ENCODE measurements at regions not wholly inside any gene's neighbourhood (a gene's known extent, or its start where the extent isn't known, plus 50 kb on each side); places are given as distances from the start of the nearest gene placed in this dataset.

DNA sequence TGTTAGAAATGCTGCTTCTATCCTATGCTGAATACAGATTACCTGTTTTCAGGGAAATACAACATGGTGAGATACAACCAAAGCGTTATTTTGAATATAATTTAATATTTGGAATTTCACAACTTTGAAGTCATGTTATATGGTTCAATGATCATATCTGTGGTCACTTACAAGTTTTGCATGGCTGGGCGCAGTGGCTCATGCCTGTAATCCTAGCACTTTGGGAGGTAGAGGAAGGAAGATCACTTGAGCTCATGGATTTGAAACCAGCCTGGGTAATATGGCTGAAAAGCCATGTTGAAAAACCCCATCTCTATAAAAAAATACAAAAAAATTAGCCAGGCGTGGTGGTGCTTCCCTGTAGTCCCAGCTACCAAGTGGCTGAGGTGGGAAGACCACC lies 57.9 kb downstream of the DOP1B start:
- Histone ChIP-seq H3K4me1 (ENCODE audit: control insufficient read depth in 5 of 5, insufficient read depth in 5 of 5, low read length in 5 of 5) (peaks cover 0 to 2% (median 0%) of the 10 kb centered on the region in 5 donors), H3K9me3 (ENCODE audit: control insufficient read depth in 4 of 4, insufficient read depth in 3 of 4, low read length in 3 of 4) (no peaks in the 10 kb centered on the region), H3K27ac (ENCODE audit: low read depth in 1 of 2, low read length in 1 of 2) (no peak overlapping the region), H3K9ac (ENCODE audit: insufficient read depth in 1 of 2, low read length in 2 of 2) (no peak overlapping the region), H3K27me3 (ENCODE audit: control insufficient read depth in 3 of 3, insufficient read depth in 3 of 3, low read length in 2 of 3) (no peaks in the 10 kb centered on the region), H3K4me3 (no peak overlapping the region), H3K36me3 (ENCODE audit: control insufficient read depth in 4 of 4, insufficient read depth in 4 of 4, low read length in 4 of 4) (peaks cover 0 to 30% (median 13%) of the 10 kb centered on the region in 4 donors)
- 80 to 98% methylated on average over 3 of the region's 3 CpGs for WGBS, 2 donors
- DNase-seq: no peak
- TF ChIP-seq, protein P1, sequence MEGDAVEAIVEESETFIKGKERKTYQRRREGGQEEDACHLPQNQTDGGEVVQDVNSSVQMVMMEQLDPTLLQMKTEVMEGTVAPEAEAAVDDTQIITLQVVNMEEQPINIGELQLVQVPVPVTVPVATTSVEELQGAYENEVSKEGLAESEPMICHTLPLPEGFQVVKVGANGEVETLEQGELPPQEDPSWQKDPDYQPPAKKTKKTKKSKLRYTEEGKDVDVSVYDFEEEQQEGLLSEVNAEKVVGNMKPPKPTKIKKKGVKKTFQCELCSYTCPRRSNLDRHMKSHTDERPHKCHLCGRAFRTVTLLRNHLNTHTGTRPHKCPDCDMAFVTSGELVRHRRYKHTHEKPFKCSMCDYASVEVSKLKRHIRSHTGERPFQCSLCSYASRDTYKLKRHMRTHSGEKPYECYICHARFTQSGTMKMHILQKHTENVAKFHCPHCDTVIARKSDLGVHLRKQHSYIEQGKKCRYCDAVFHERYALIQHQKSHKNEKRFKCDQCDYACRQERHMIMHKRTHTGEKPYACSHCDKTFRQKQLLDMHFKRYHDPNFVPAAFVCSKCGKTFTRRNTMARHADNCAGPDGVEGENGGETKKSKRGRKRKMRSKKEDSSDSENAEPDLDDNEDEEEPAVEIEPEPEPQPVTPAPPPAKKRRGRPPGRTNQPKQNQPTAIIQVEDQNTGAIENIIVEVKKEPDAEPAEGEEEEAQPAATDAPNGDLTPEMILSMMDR (IDR thresholded peaks at IDR 0.05; ENCODE audit: control extremely low read depth, extremely low read depth): no peak
- no peak for ATAC-seq (ENCODE audit: insufficient read depth, low FRiP score)

DNA sequence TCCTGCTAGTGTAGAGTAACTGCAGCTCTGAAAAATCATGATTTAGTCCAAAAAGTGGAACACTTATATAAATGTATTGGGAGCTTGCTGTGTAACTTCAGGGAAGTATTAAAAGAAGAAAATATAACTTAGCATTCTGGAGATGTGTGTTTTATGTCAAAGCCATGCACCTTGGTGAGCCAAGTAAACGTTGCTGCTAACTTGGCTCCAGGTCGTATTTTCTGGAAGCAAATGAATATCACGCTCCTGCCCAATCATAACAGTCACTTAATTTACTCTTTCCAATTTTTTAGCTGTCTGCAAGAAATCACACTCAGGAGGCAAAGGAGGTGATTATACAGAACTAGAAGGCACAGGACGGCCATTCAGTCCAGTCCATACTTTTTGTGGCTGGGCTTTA lies 61.1 kb downstream of the DOP1B start:
- no peak for DNase-seq
- no peak for ATAC-seq (ENCODE audit: insufficient read depth, low FRiP score)
- TF ChIP-seq, protein P1 (IDR thresholded peaks at IDR 0.05; ENCODE audit: control extremely low read depth, extremely low read depth): no peak
- H3K27ac ChIP-seq (ENCODE audit: low read depth in 1 of 2, low read length in 1 of 2): no peak overlapping the region
- 81 to 85% methylated on average over 4 of the region's 4 CpGs for WGBS, 2 donors
- no peak overlapping the region for H3K9ac ChIP-seq (ENCODE audit: insufficient read depth in 1 of 2, low read length in 2 of 2)
- H3K4me1 ChIP-seq (ENCODE audit: control insufficient read depth in 5 of 5, insufficient read depth in 5 of 5, low read length in 5 of 5): peaks cover 0 to 2% (median 0%) of the 10 kb centered on the region in 5 donors
- H3K36me3 ChIP-seq (ENCODE audit: control insufficient read depth in 4 of 4, insufficient read depth in 4 of 4, low read length in 4 of 4): peaks cover 0 to 29% (median 14%) of the 10 kb centered on the region in 4 donors
- H3K9me3 ChIP-seq (ENCODE audit: control insufficient read depth in 4 of 4, insufficient read depth in 3 of 4, low read length in 3 of 4): no peaks in the 10 kb centered on the region
- H3K27me3 ChIP-seq (ENCODE audit: control insufficient read depth in 3 of 3, insufficient read depth in 3 of 3, low read length in 2 of 3): no peaks in the 10 kb centered on the region
- no peak overlapping the region for H3K4me3 ChIP-seq

DNA sequence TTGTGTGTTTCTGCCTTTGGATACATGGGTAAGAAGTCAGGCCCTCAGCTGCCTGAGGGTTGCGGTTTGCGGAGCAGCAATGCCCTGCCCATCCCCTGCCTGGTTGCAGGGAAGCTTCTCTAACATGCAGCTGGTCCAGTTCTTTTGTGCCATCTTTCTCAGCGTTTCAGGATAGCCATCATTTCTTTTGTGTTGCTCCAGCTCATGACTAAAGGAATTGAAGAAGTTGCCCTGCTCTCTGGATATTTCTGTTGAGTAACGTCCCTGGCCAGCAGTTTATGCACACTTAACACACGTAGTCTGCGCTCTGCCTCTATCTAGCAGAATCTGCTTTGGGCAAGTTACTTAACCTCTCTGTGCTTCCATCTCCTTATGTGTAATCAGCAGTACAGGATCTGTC lies 62.1 kb downstream of the DOP1B start:
- TF ChIP-seq, protein P1 (IDR thresholded peaks at IDR 0.05; ENCODE audit: control extremely low read depth, extremely low read depth): no peak
- H3K9ac ChIP-seq (ENCODE audit: insufficient read depth in 1 of 2, low read length in 2 of 2): no peak overlapping the region
- DNase-seq: no peak
- H3K27ac ChIP-seq (ENCODE audit: low read depth in 1 of 2, low read length in 1 of 2): no peak overlapping the region
- H3K36me3 ChIP-seq (ENCODE audit: control insufficient read depth in 4 of 4, insufficient read depth in 4 of 4, low read length in 4 of 4): peaks cover 0 to 33% (median 15%) of the 10 kb centered on the region in 4 donors
- no peaks in the 10 kb centered on the region for H3K9me3 ChIP-seq (ENCODE audit: control insufficient read depth in 4 of 4, insufficient read depth in 3 of 4, low read length in 3 of 4)
- no peaks in the 10 kb centered on the region for H3K27me3 ChIP-seq (ENCODE audit: control insufficient read depth in 3 of 3, insufficient read depth in 3 of 3, low read length in 2 of 3)
- peaks cover 0 to 2% (median 0%) of the 10 kb centered on the region in 5 donors for H3K4me1 ChIP-seq (ENCODE audit: control insufficient read depth in 5 of 5, insufficient read depth in 5 of 5, low read length in 5 of 5)
- no peak overlapping the region for H3K4me3 ChIP-seq
- no peak for ATAC-seq (ENCODE audit: insufficient read depth, low FRiP score)
- WGBS, 2 donors: 90 to 93% methylated on average over 6 of the region's 6 CpGs

DNA sequence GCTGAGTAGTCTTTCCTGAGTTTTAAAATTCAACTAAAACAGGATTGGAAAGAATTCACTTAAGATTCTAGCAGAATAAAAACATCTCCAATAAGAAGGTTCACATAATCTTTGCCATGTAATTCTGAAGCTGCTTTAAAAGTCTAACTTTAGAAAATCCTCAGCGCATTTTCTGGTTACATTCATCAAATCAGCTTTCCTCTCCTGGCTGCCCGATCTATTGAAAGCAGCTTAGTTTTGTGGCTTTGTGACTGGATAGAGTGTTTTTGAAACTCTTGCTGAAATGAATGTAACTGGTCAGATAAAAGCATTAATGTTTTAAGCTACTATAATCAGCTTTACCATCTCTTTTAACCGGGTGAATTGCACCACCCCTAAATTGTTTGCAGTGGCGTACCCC lies 66.8 kb downstream of the DOP1B start:
- H3K9me3 ChIP-seq (ENCODE audit: control insufficient read depth in 4 of 4, insufficient read depth in 3 of 4, low read length in 3 of 4): no peaks in the 10 kb centered on the region
- ATAC-seq (ENCODE audit: insufficient read depth, low FRiP score): no peak
- no peaks in the 10 kb centered on the region for H3K27me3 ChIP-seq (ENCODE audit: control insufficient read depth in 3 of 3, insufficient read depth in 3 of 3, low read length in 2 of 3)
- H3K4me1 ChIP-seq (ENCODE audit: control insufficient read depth in 5 of 5, insufficient read depth in 5 of 5, low read length in 5 of 5): peaks cover 0 to 6% (median 0%) of the 10 kb centered on the region in 5 donors
- H3K4me3 ChIP-seq: no peak overlapping the region
- DNase-seq: no peak
- 92 to 96% methylated on average over 4 of the region's 4 CpGs for WGBS, 2 donors
- no peak overlapping the region for H3K27ac ChIP-seq (ENCODE audit: low read depth in 1 of 2, low read length in 1 of 2)
- H3K9ac ChIP-seq (ENCODE audit: insufficient read depth in 1 of 2, low read length in 2 of 2): no peak overlapping the region
- TF ChIP-seq, protein P1 (IDR thresholded peaks at IDR 0.05; ENCODE audit: control extremely low read depth, extremely low read depth): no peak
- H3K36me3 ChIP-seq (ENCODE audit: control insufficient read depth in 4 of 4, insufficient read depth in 4 of 4, low read length in 4 of 4): peaks cover 0 to 18% (median 9%) of the 10 kb centered on the region in 4 donors
